Left lung (tissue), 4 donors: ENCODE measurements at regions not wholly inside any gene's neighbourhood (a gene's known extent, or its start where the extent isn't known, plus 50 kb on each side); places are given as distances from the start of the nearest gene placed in this dataset.
A peak's percentile ranks its signal among the peaks of the same experiment; 100 is the strongest.

Experiments used
- ATAC-seq: fragments of 200-7000 bp; cut with Tn5 transposase; one replicate; pipeline ENCODE4 v1.9.1; 2020; ENCODE audit warnings: moderate library complexity
- DNase-seq, 4 donors: peaks; one replicate each; pipeline ENCODE4 v3.0.0-alpha.2; 2013 to 2020
- H3K27ac ChIP-seq, 2 donors: fragments of 200-600 bp; sonication (generic) in 1 of 2; one replicate each; pipeline versions ENCODE4 v1.5.0 to v1.8.0; 2020 to 2021
- H3K27me3 ChIP-seq, 2 donors: fragments of 200-600 bp; sonication (generic) in 1 of 2; one replicate each; pipeline versions ENCODE4 v1.5.0 to v1.8.0; 2020 to 2021
- H3K36me3 ChIP-seq, 2 donors: fragments of 200-600 bp; sonication (generic) in 1 of 2; one replicate each; pipeline versions ENCODE4 v1.5.0 to v1.8.0; 2020 to 2021
- H3K4me1 ChIP-seq, 2 donors: fragments of 200-600 bp; one replicate each; pipeline ENCODE4 v1.8.0; 2021
- H3K4me3 ChIP-seq, 2 donors: fragments of 200-600 bp; sonication (generic) in 1 of 2; one replicate each; pipeline versions ENCODE4 v1.5.0 to v1.8.0; 2020 to 2021; ENCODE audit warnings: mild to moderate bottlenecking in 1 of 2
- H3K9me3 ChIP-seq, 2 donors: fragments of 200-600 bp; sonication (generic) in 1 of 2; one replicate each; pipeline versions ENCODE4 v1.5.0 to v1.8.0; 2020 to 2021
- CTCF ChIP-seq, 2 donors: fragments of 200-600 bp; sonication (generic) in 1 of 2; IDR thresholded peaks; one replicate each; pipeline versions ENCODE4 v1.5.0 to v1.8.0; 2021; ENCODE audit warnings: antibody characterized with exemption in 2 of 2
- intact Hi-C, 2 donors: fragments of 100-400 bp; cut with DNase I; formaldehyde crosslinking; loops; one replicate each; pipeline versions ENCODE4 v1.11.2 to v1.14.2; 2022
- donor health status: DM: no; HTN: yes; CAD: no.
- donor health status: DM: no; HTN: no; CAD: no.

GRCh38 chr12:5264006-5264405 lies 167.9 kb upstream of the NTF3 start:
- Histone ChIP-seq H3K4me1 (peaks cover 0 to 4% of the 10 kb centered on the region in 2 donors), H3K36me3 (no peaks in the 10 kb centered on the region), H3K27ac (no peak overlapping the region), H3K27me3 (no peaks in the 10 kb centered on the region), H3K4me3 (no peak overlapping the region), H3K9me3 (no peaks in the 10 kb centered on the region)
- no peak for ATAC-seq
- TF ChIP-seq CTCF (IDR thresholded peaks at IDR 0.05) = no peak
- intact Hi-C loops = no loop called here
- no peak for DNase-seq

- Histone ChIP-seq H3K4me1 (no peaks in the 10 kb centered on the region), H3K36me3 (no peaks in the 10 kb centered on the region), H3K27ac (no peak overlapping the region), H3K9me3 (no peaks in the 10 kb centered on the region), H3K27me3 (no peaks in the 10 kb centered on the region), H3K4me3 (no peak overlapping the region)
- no peak for ATAC-seq
- no peak for TF ChIP-seq CTCF (IDR thresholded peaks at IDR 0.05)
- DNase-seq = no peak
- intact Hi-C loops = no loop called here
Measured at GRCh38 chr12:5267603-5268423, 164.1 kb upstream of the NTF3 start.

GRCh38 chr12:5268424-5269210 lies 163.3 kb upstream of the NTF3 start:
- Histone ChIP-seq H3K4me3 (no peak overlapping the region), H3K9me3 (no peaks in the 10 kb centered on the region), H3K27me3 (no peaks in the 10 kb centered on the region), H3K36me3 (no peaks in the 10 kb centered on the region), H3K4me1 (no peaks in the 10 kb centered on the region), H3K27ac (no peak overlapping the region)
- no peak for TF ChIP-seq CTCF (IDR thresholded peaks at IDR 0.05)
- intact Hi-C loops = no loop called here
- ATAC-seq (no peak), DNase-seq (peak in 1 of 4 donors; percentile 24)

GRCh38 chr12:5269846-5270245 lies 162.1 kb upstream of the NTF3 start:
- H3K27ac ChIP-seq = no peak overlapping the region
- no peaks in the 10 kb centered on the region for H3K4me1 ChIP-seq
- no peak for TF ChIP-seq CTCF (IDR thresholded peaks at IDR 0.05)
- DNase-seq (no peak), ATAC-seq (no peak)
- H3K27me3 ChIP-seq = no peaks in the 10 kb centered on the region
- no peaks in the 10 kb centered on the region for H3K36me3 ChIP-seq
- H3K4me3 ChIP-seq = no peak overlapping the region
- no peaks in the 10 kb centered on the region for H3K9me3 ChIP-seq
- intact Hi-C loops = no loop called here

DNA sequence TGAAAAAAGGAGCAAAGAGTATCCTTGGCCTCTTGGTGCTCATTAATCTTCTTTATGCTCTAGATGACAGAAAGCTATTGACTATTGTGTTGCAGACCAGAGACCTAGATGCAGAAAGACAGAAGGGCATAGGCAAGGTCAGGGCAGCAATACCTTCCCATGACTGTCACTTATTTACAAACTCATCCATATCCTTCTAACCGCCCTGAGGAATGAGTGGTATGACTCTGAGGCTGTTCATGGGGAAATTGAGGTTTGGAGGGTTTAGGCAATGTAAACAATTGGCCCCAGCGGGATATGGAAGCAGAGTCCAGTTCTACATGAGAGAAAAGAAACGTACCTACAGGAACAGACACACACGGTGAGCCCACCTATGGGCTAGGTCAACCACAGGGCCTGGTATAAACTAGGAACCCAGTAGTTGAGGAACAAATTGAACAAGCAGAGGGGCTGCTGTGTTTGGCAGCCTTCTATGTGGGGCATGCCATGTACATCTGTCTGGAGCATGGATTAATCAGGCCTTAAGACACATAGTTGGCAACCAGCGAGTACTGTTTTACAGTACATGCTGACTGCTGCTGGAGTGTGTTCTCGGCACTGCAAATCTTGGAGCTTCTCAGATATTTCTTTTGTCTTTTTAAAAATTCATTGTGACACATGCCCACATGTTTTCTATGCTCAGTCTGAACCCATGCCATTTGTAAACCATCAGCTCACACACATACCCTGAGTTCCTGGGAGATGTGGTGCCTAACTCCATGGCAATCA lies 159.7 kb upstream of the NTF3 start:
- intact Hi-C loops = no loop called here
- Histone ChIP-seq H3K9me3 (no peaks in the 10 kb centered on the region), H3K4me1 (no peaks in the 10 kb centered on the region), H3K36me3 (no peaks in the 10 kb centered on the region), H3K27me3 (no peaks in the 10 kb centered on the region), H3K27ac (no peak overlapping the region), H3K4me3 (no peak overlapping the region)
- ATAC-seq (no peak), DNase-seq (no peak)
- no peak for TF ChIP-seq CTCF (IDR thresholded peaks at IDR 0.05)
